H1 (cell line): ENCODE measurements at regions not wholly inside any gene's neighbourhood (a gene's known extent, or its start where the extent isn't known, plus 50 kb on each side); places are given as distances from the start of the nearest gene placed in this dataset.

Experiments used
- CTCF ChIA-PET: fragments of 300-600 bp; sonication (Branson Sonifier 250); formaldehyde crosslinking; loops from one replicate; lab custom pipeline; 2021; ENCODE audit not compliant: partially characterized antibody; lab: Charles Lee
- POLR2A ChIA-PET: fragments of 300-600 bp; sonication (Branson Sonifier 250); formaldehyde crosslinking; loops from one replicate; lab custom pipeline; 2021; ENCODE audit warnings: inconsistent platforms; ENCODE audit not compliant: partially characterized antibody; lab: Charles Lee
- DNase-seq, 2 experiments: peaks; one replicate each; pipeline versions ENCODE4 v3.0.0 to v3.0.0-alpha.2; 2010 to 2022; ENCODE audit warnings: low spot score in 2 of 2, low read depth in 1 of 2, mixed read lengths in 1 of 2
- FAIRE-seq: peaks from 2 replicates; lab custom pipeline; 2011; peaks lifted over from hg19 to GRCh38; lab: Jason Lieb, UNC
- H2AFZ ChIP-seq: 2 replicates; pipeline ENCODE4 v1.8.1; 2012; ENCODE audit warnings: low read length, inconsistent platforms
- H2AK5ac ChIP-seq: 2 replicates; pipeline ENCODE4 v1.6.1; 2013; ENCODE audit warnings: low read depth, low read length
- H2BK120ac ChIP-seq: replicated peaks from 2 replicates; pipeline ENCODE3; 2013; ENCODE audit warnings: low read depth, low read length, inconsistent platforms
- H2BK12ac ChIP-seq: 2 replicates; pipeline ENCODE4 v1.6.1; 2013; ENCODE audit warnings: low read depth, low read length
- H2BK15ac ChIP-seq: 2 replicates; pipeline ENCODE4 v1.6.1; 2013; ENCODE audit warnings: low read length
- H2BK20ac ChIP-seq: 2 replicates; pipeline ENCODE4 v1.6.1; 2013; ENCODE audit warnings: low read length
- H2BK5ac ChIP-seq: 2 replicates; pipeline ENCODE4 v1.6.1; 2013; ENCODE audit warnings: low read depth, low read length
- H3K14ac ChIP-seq: 2 replicates; pipeline ENCODE4 v1.6.1; 2013; ENCODE audit warnings: inconsistent platforms; ENCODE audit not compliant: insufficient read length
- H3K18ac ChIP-seq: 2 replicates; pipeline ENCODE4 v1.6.1; 2013; ENCODE audit warnings: low read length; ENCODE audit errors: extremely low read depth
- H3K23ac ChIP-seq: 2 replicates; pipeline ENCODE4 v1.6.1; 2013; ENCODE audit warnings: inconsistent platforms; ENCODE audit not compliant: insufficient read length
- H3K23me2 ChIP-seq: 2 replicates; pipeline ENCODE4 v1.6.1; 2013; ENCODE audit warnings: low read depth, low read length
- H3K27ac ChIP-seq: 2 replicates; pipeline ENCODE4 v1.6.1; 2011; ENCODE audit warnings: low read depth, low read length, inconsistent platforms
- H3K27me3 ChIP-seq, 4 experiments: replicated peaks in 1 of 4; 1 replicate in 1 of 4; 2 replicates in 3 of 4; pipeline versions ENCODE4 v1.6.1 to v1.8.1; 2011 to 2013; ENCODE audit warnings: low read length in 3 of 4, mild to moderate bottlenecking in 3 of 4, inconsistent platforms in 2 of 4, mixed read lengths in 2 of 4, moderate library complexity in 1 of 4; ENCODE audit not compliant: control insufficient read depth in 3 of 4, insufficient read depth in 3 of 4; ENCODE audit errors: extremely low read depth in 1 of 4
- H3K36me3 ChIP-seq, 4 experiments: 2 replicates each; pipeline versions ENCODE4 v1.6.1 to v1.8.1; 2011 to 2013; ENCODE audit warnings: mild to moderate bottlenecking in 4 of 4, low read length in 3 of 4, moderate library complexity in 2 of 4, control low read depth in 1 of 4, inconsistent platforms in 1 of 4; ENCODE audit not compliant: insufficient read depth in 4 of 4, control insufficient read depth in 2 of 4
- H3K4ac ChIP-seq: replicated peaks from 2 replicates; pipeline ENCODE3; 2013; ENCODE audit warnings: low read length, low read depth, mixed read lengths, inconsistent platforms; ENCODE audit not compliant: insufficient read length
- H3K4me1 ChIP-seq, 4 experiments: replicated peaks in 1 of 4; 1 replicate in 1 of 4; 2 replicates in 3 of 4; pipeline versions ENCODE4 v1.6.1 to v1.8.1; 2011 to 2013; ENCODE audit warnings: low read length in 3 of 4, inconsistent platforms in 2 of 4, mixed read lengths in 1 of 4; ENCODE audit not compliant: insufficient read depth in 4 of 4, control insufficient read depth in 3 of 4
- H3K4me2 ChIP-seq, 2 experiments: 2 replicates each; pipeline versions ENCODE4 v1.6.1 to v1.8.1; 2011 to 2013; ENCODE audit warnings: low read depth in 2 of 2, low read length in 2 of 2, control low read depth in 1 of 2, inconsistent platforms in 1 of 2, mild to moderate bottlenecking in 1 of 2; ENCODE audit not compliant: insufficient read depth in 1 of 2
- H3K4me3 ChIP-seq, 4 experiments: fragments of 200-600, 300-600 bp in 1 of 4; sonication (generic), shearing (Covaris generic), sonication (Bioruptor Twin) in 1 of 4; 2 replicates each; pipeline versions ENCODE4 v1.5.1 to v1.8.1; 2011 to 2016; ENCODE audit warnings: low read length in 4 of 4, low read depth in 3 of 4, control low read depth in 2 of 4, inconsistent platforms in 2 of 4, mild to moderate bottlenecking in 2 of 4, mixed read lengths in 1 of 4, moderate library complexity in 1 of 4; ENCODE audit not compliant: insufficient read depth in 2 of 4; ENCODE audit errors: extremely low read depth in 1 of 4
- H3K56ac ChIP-seq: replicated peaks from 2 replicates; pipeline ENCODE3; 2013; ENCODE audit warnings: low read depth, mild to moderate bottlenecking, mixed read lengths, low read length, inconsistent platforms; ENCODE audit not compliant: insufficient read length
- H3K79me1 ChIP-seq: 2 replicates; pipeline ENCODE4 v1.6.1; 2013; ENCODE audit warnings: low read depth, low read length, control low read depth
- H3K79me2 ChIP-seq, 2 experiments: 2 replicates each; pipeline versions ENCODE4 v1.6.1 to v1.8.1; 2012 to 2013; ENCODE audit warnings: low read length in 2 of 2, mild to moderate bottlenecking in 2 of 2, inconsistent platforms in 1 of 2; ENCODE audit not compliant: insufficient read depth in 2 of 2, control insufficient read depth in 1 of 2
- H3K9ac ChIP-seq, 4 experiments: replicated peaks in 1 of 4; 1 replicate in 1 of 4; 2 replicates in 3 of 4; pipeline versions ENCODE4 v1.6.1 to v1.8.1; 2011 to 2013; ENCODE audit warnings: low read depth in 3 of 4, low read length in 3 of 4, control low read depth in 2 of 4, mild to moderate bottlenecking in 2 of 4, moderate library complexity in 2 of 4, inconsistent platforms in 1 of 4; ENCODE audit errors: extremely low read depth in 1 of 4
- H3K9me3 ChIP-seq, 2 experiments: 2 replicates each; pipeline versions ENCODE4 v1.6.1 to v1.8.1; 2012 to 2013; ENCODE audit warnings: mild to moderate bottlenecking in 2 of 2, moderate library complexity in 2 of 2, control low read depth in 1 of 2, inconsistent platforms in 1 of 2, low read depth in 1 of 2, low read length in 1 of 2, mixed read lengths in 1 of 2; ENCODE audit not compliant: insufficient read depth in 2 of 2
- H4K20me1 ChIP-seq, 2 experiments: replicated peaks in 1 of 2; 2 replicates each; pipeline versions ENCODE3 to v1.8.1; 2011 to 2013; ENCODE audit warnings: inconsistent platforms in 2 of 2, low read length in 2 of 2, mild to moderate bottlenecking in 1 of 2; ENCODE audit not compliant: insufficient read depth in 2 of 2, control insufficient read depth in 1 of 2
- H4K5ac ChIP-seq: 2 replicates; pipeline ENCODE4 v1.6.1; 2013; ENCODE audit warnings: low read length, low read depth, mixed read lengths, inconsistent platforms; ENCODE audit not compliant: insufficient read length
- H4K8ac ChIP-seq: 2 replicates; pipeline ENCODE4 v1.8.0; 2013; ENCODE audit warnings: mild to moderate bottlenecking, moderate library complexity, low read length, inconsistent platforms; ENCODE audit not compliant: insufficient read depth; ENCODE audit errors: extremely low read depth
- H4K91ac ChIP-seq: replicated peaks from 2 replicates; pipeline ENCODE3; 2013; ENCODE audit warnings: low read length, mixed read lengths, inconsistent platforms; ENCODE audit not compliant: insufficient read length
- POU5F1 ChIP-seq: IDR thresholded peaks from 2 replicates; pipeline ENCODE4 v1.6.1; 2011; ENCODE audit warnings: low read depth, mild to moderate bottlenecking, low read length, moderate library complexity
- SAP30 ChIP-seq: fragments of 300-600 bp; sonication (generic); IDR thresholded peaks from 2 replicates; pipeline ENCODE4 v1.7.1; 2012; ENCODE audit warnings: low read length, moderate library complexity, mild to moderate bottlenecking, inconsistent platforms; ENCODE audit not compliant: insufficient read depth, insufficient replicate concordance
- WGBS, 2 experiments: shearing (Covaris generic) in 1 of 2; methylation state at CpG; one replicate each; pipeline versions ENCODE4 v1.1.6 to v1.1.7; 2013 to 2015; ENCODE audit warnings: low lambda C conversion rate in 2 of 2, mixed read lengths in 2 of 2, inconsistent platforms in 1 of 2, low coverage in 1 of 2, missing lambda C conversion rate in 1 of 2; ENCODE audit not compliant: insufficient replicate concordance in 2 of 2, insufficient coverage in 1 of 2, insufficient read length in 1 of 2; ENCODE audit errors: extremely low coverage in 1 of 2, missing lambda C conversion rate in 1 of 2; 5-methylcytosine and 5-hydroxymethylcytosine counted together
- TF ChIP-seq, protein P1 (sequence below): IDR thresholded peaks from 2 replicates; pipeline ENCODE4 v1.6.1; 2012; ENCODE audit warnings: low read length, inconsistent platforms

DNA sequence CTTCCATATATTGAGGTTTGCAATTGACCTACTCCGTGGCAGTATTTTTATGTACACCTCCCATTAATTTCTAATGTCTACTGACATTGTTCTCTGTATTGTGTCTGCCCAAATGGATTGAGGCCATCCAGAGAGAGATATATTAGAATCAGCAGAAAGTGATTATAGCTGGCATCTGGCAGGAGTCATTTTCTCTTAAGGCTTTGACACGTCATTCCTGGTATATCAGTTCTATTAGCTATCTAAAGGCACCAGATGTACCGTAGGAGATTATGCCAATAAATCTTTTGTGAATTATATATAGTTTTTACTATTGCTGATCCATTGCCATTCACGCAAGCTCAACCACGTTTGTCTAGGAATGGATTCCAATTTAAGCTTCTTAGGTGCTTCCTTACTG lies 1026.4 kb upstream of the IGFBP7 start:
- POLR2A ChIA-PET, result no interaction called here
- CTCF ChIA-PET, result interaction anchor here (0.8 kb wide), 1 partner anchor 92 kb away, joined by 3 read pairs; no protein-coding TSS in a partner anchor
- H2BK15ac ChIP-seq, result no peak overlapping the region

More for the DNA sequence above, 1026.4 kb upstream of the IGFBP7 start:
- H3K4me3 ChIP-seq, result no peak overlapping the region
- no peaks in the 10 kb centered on the region for H3K23me2 ChIP-seq
- H3K56ac ChIP-seq, result no peak overlapping the region
- no peak overlapping the region for H2BK12ac ChIP-seq
- no peaks in the 10 kb centered on the region for H3K9me3 ChIP-seq
- FAIRE-seq, result no peak
- H3K27ac ChIP-seq, result no peak overlapping the region
- H3K23ac ChIP-seq, result no peak overlapping the region
- no peak overlapping the region for H3K9ac ChIP-seq
- no peak overlapping the region for H4K8ac ChIP-seq
- no peak overlapping the region for H2BK120ac ChIP-seq
- H3K4me2 ChIP-seq, result no peak overlapping the region
- no peaks in the 10 kb centered on the region for H3K27me3 ChIP-seq
- no peaks in the 10 kb centered on the region for H3K4me1 ChIP-seq
- no peak for TF ChIP-seq SAP30
- no peak for TF ChIP-seq POU5F1
- TF ChIP-seq, protein P1, sequence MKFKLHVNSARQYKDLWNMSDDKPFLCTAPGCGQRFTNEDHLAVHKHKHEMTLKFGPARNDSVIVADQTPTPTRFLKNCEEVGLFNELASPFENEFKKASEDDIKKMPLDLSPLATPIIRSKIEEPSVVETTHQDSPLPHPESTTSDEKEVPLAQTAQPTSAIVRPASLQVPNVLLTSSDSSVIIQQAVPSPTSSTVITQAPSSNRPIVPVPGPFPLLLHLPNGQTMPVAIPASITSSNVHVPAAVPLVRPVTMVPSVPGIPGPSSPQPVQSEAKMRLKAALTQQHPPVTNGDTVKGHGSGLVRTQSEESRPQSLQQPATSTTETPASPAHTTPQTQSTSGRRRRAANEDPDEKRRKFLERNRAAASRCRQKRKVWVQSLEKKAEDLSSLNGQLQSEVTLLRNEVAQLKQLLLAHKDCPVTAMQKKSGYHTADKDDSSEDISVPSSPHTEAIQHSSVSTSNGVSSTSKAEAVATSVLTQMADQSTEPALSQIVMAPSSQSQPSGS, result no peak
- H4K20me1 ChIP-seq, result no peaks in the 10 kb centered on the region
- no peaks in the 10 kb centered on the region for H3K79me2 ChIP-seq
- H2AFZ ChIP-seq, result no peak overlapping the region
- H2BK20ac ChIP-seq, result no peak overlapping the region
- no peak overlapping the region for H3K4ac ChIP-seq
- no peak overlapping the region for H3K14ac ChIP-seq
- no peak overlapping the region for H2AK5ac ChIP-seq
- H3K18ac ChIP-seq, result no peak overlapping the region
- H3K36me3 ChIP-seq, result no peaks in the 10 kb centered on the region
- no peak overlapping the region for H4K91ac ChIP-seq
- DNase-seq, result no peak
- WGBS, 2 experiments, result 94% methylated on average over 5 of the region's 5 CpGs; no CpG with 5 or more reads in 1 of the 2 experiments
- no peak overlapping the region for H2BK5ac ChIP-seq
- no peak overlapping the region for H4K5ac ChIP-seq
- no peaks in the 10 kb centered on the region for H3K79me1 ChIP-seq
